ENCODE measurements at regions not wholly inside any gene's neighbourhood (a gene's known extent, or its start where the extent isn't known, plus 50 kb on each side); places are given as distances from the start of the nearest gene placed in this dataset.
A peak's percentile ranks its signal among the peaks of the same experiment; 100 is the strongest.

GRCh38 chr3:153311541-153311940 lies 149.5 kb downstream of the RAP2B start:
- H2AFZ ChIP-seq (ENCODE audit: low read depth): no peak overlapping the region
- no peaks in the 10 kb centered on the region for H4K20me1 ChIP-seq (ENCODE audit: insufficient read depth)
- no peak overlapping the region for H3K4me3 ChIP-seq (IDR thresholded peaks at IDR 0.05; ENCODE audit: insufficient read depth, low read depth, low read length)
- no peak for TF ChIP-seq CTCF (conservative IDR thresholded peaks at IDR 0.05; ENCODE audit: low read depth, low read length)
- no peaks in the 10 kb centered on the region for H3K79me2 ChIP-seq (ENCODE audit: insufficient read depth, low read depth)
- no peak overlapping the region for H3K27ac ChIP-seq
- peaks cover 58% of the 10 kb centered on the region for H3K4me1 ChIP-seq (ENCODE audit: low read depth, poor library complexity, severe bottlenecking)
- H3K4me2 ChIP-seq: 0 out of 2 replicates have a peak overlapping the region, but pooled peaks have one; percentile 3
- H3K27me3 ChIP-seq (ENCODE audit: insufficient read depth, low read depth): no peaks in the 10 kb centered on the region
- no peak overlapping the region for H3K9ac ChIP-seq
- H3K36me3 ChIP-seq (ENCODE audit: insufficient read depth): no peaks in the 10 kb centered on the region

- Histone ChIP-seq H3K27ac (peak overlapping the region; percentile 56), H3K4me1 (ENCODE audit: low read depth, poor library complexity, severe bottlenecking) (peaks cover 59% of the 10 kb centered on the region), H4K20me1 (ENCODE audit: insufficient read depth) (no peaks in the 10 kb centered on the region), H3K27me3 (ENCODE audit: insufficient read depth, low read depth) (no peaks in the 10 kb centered on the region), H3K4me3 (IDR thresholded peaks at IDR 0.05; ENCODE audit: insufficient read depth, low read depth, low read length) (no peak overlapping the region), H3K9ac (peak overlapping the region; percentile 5; the same call in 1 of the 2 replicates), H3K4me2 (peak overlapping the region; percentile 74), H3K36me3 (ENCODE audit: insufficient read depth) (no peaks in the 10 kb centered on the region), H3K79me2 (ENCODE audit: insufficient read depth, low read depth) (no peaks in the 10 kb centered on the region), H2AFZ (ENCODE audit: low read depth) (peak overlapping the region; percentile 37; the same call in 1 of the 2 replicates)
- TF ChIP-seq CTCF (conservative IDR thresholded peaks at IDR 0.05; ENCODE audit: low read depth, low read length): no peak
Measured at GRCh38 chr3:153313302-153313965, 151.4 kb downstream of the RAP2B start.

GRCh38 chr3:153314038-153314437 lies 152.0 kb downstream of the RAP2B start:
- no peak for TF ChIP-seq CTCF (conservative IDR thresholded peaks at IDR 0.05; ENCODE audit: low read depth, low read length)
- H3K27me3 ChIP-seq (ENCODE audit: insufficient read depth, low read depth): no peaks in the 10 kb centered on the region
- peaks cover 63% of the 10 kb centered on the region for H3K4me1 ChIP-seq (ENCODE audit: low read depth, poor library complexity, severe bottlenecking)
- H3K4me2 ChIP-seq: peak overlapping the region; percentile 74
- H3K9ac ChIP-seq: 0 out of 2 replicates have a peak overlapping the region, but pooled peaks have one; percentile 5
- H3K4me3 ChIP-seq (IDR thresholded peaks at IDR 0.05; ENCODE audit: insufficient read depth, low read depth, low read length): no peak overlapping the region
- peak overlapping the region; percentile 56 for H3K27ac ChIP-seq
- peak overlapping the region; percentile 37; the same call in 1 of the 2 replicates for H2AFZ ChIP-seq (ENCODE audit: low read depth)
- no peaks in the 10 kb centered on the region for H3K79me2 ChIP-seq (ENCODE audit: insufficient read depth, low read depth)
- no peaks in the 10 kb centered on the region for H3K36me3 ChIP-seq (ENCODE audit: insufficient read depth)
- no peaks in the 10 kb centered on the region for H4K20me1 ChIP-seq (ENCODE audit: insufficient read depth)

- Histone ChIP-seq H2AFZ (ENCODE audit: low read depth) (no peak overlapping the region), H3K27ac (peak overlapping the region; percentile 56; the same call in 1 of the 2 replicates), H3K4me3 (IDR thresholded peaks at IDR 0.05; ENCODE audit: insufficient read depth, low read depth, low read length) (no peak overlapping the region), H3K79me2 (ENCODE audit: insufficient read depth, low read depth) (no peaks in the 10 kb centered on the region), H3K9ac (no peak overlapping the region), H4K20me1 (ENCODE audit: insufficient read depth) (no peaks in the 10 kb centered on the region), H3K27me3 (ENCODE audit: insufficient read depth, low read depth) (no peaks in the 10 kb centered on the region), H3K4me2 (peak overlapping the region; percentile 74; the same call in 1 of the 2 replicates), H3K36me3 (ENCODE audit: insufficient read depth) (no peaks in the 10 kb centered on the region), H3K4me1 (ENCODE audit: low read depth, poor library complexity, severe bottlenecking) (peaks cover 80% of the 10 kb centered on the region)
- no peak for TF ChIP-seq CTCF (conservative IDR thresholded peaks at IDR 0.05; ENCODE audit: low read depth, low read length)
Measured at GRCh38 chr3:153315781-153316180, 153.8 kb downstream of the RAP2B start.
